Activated T-cell treated with anti-CD3 and anti-CD28 coated beads for 24 hours (primary cell): ENCODE measurements at regions not wholly inside any gene's neighbourhood (a gene's known extent, or its start where the extent isn't known, plus 50 kb on each side); places are given as distances from the start of the nearest gene placed in this dataset.

Experiments used
- DNase-seq: peaks from one replicate; pipeline ENCODE4 v3.0.0-alpha.2; 2020; ENCODE audit warnings: low read depth

- DNase-seq = no peak
These were observed 302.6 kb downstream of the LIG4 start for GRCh38 chr13:107912745-107913144.

- DNase-seq = no peak
These were observed 308.1 kb downstream of the LIG4 start for GRCh38 chr13:107907065-107907805.

GRCh38 chr13:107906131-107906530, 309.2 kb downstream of the LIG4 start:
- DNase-seq = no peak

GRCh38 chr13:107901996-107902562, 313.3 kb downstream of the LIG4 start:
- no peak for DNase-seq

GRCh38 chr13:107901230-107901629, 314.1 kb downstream of the LIG4 start:
- DNase-seq = no peak

- DNase-seq = no peak
These were observed 314.6 kb downstream of the LIG4 start for GRCh38 chr13:107900775-107901174.

GRCh38 chr13:107886118-107886517, 329.2 kb downstream of the LIG4 start:
- no peak for DNase-seq

- DNase-seq = no peak
These were observed 330.8 kb downstream of the LIG4 start for GRCh38 chr13:107884564-107884963.

- no peak for DNase-seq
These were observed 331.7 kb downstream of the LIG4 start for GRCh38 chr13:107883561-107884175.

GRCh38 chr13:107882708-107883560, 332.4 kb downstream of the LIG4 start:
- no peak for DNase-seq

GRCh38 chr13:107881362-107881761, 334.0 kb downstream of the LIG4 start:
- no peak for DNase-seq

GRCh38 chr13:107874456-107874855, 340.9 kb downstream of the LIG4 start:
- no peak for DNase-seq

- DNase-seq = no peak
These were observed 341.4 kb downstream of the LIG4 start for GRCh38 chr13:107873926-107874325.

- no peak for DNase-seq
These were observed 344.9 kb downstream of the LIG4 start for GRCh38 chr13:107870400-107870799.

GRCh38 chr13:107867701-107868661, 347.4 kb downstream of the LIG4 start:
- DNase-seq = no peak

- DNase-seq = no peak
These were observed 348.3 kb downstream of the LIG4 start for GRCh38 chr13:107866941-107867623.

GRCh38 chr13:107866032-107866940, 349.1 kb downstream of the LIG4 start:
- no peak for DNase-seq

GRCh38 chr13:107865643-107866031, 349.7 kb downstream of the LIG4 start:
- DNase-seq = no peak

- no peak for DNase-seq
These were observed 350.1 kb downstream of the LIG4 start for GRCh38 chr13:107865318-107865575.
